GM21360 (cell line): ENCODE measurements at regions not wholly inside any gene's neighbourhood (a gene's known extent, or its start where the extent isn't known, plus 50 kb on each side); places are given as distances from the start of the nearest gene placed in this dataset.
"Not testable (repeated sequence)": the region's sequence is repeated elsewhere in the genome, so short reads cannot be mapped to it uniquely, and the experiment has no call there.

Source experiments
- ATAC-seq: cut with Tn5 transposase; IDR thresholded peaks from one replicate; pipeline ENCODE4 v1.9.1; 2021; ENCODE audit warnings: mild to moderate bottlenecking, moderate library complexity; ENCODE audit not compliant: unreplicated experiment

DNA sequence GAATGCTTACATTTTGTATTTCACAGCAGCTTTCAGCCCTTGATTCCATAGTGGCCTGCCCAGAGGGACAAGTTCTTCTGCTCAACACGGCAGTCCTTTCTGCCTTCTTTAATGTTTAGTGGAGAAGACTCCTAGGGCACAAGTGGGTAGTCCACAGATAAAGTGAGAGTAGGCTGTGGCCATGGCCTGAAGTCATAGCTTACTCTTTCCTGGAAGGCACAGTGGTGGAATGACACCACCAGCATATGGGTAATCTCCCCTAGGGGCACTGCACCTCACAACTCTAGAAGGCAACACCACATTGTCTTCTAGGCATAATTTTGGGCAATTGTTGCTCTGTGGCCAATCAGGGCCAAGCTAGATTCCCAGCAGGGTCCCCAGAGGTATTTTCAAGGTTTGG is 155.4 kb upstream of the MAMLD1 start:
- no peak for ATAC-seq

DNA sequence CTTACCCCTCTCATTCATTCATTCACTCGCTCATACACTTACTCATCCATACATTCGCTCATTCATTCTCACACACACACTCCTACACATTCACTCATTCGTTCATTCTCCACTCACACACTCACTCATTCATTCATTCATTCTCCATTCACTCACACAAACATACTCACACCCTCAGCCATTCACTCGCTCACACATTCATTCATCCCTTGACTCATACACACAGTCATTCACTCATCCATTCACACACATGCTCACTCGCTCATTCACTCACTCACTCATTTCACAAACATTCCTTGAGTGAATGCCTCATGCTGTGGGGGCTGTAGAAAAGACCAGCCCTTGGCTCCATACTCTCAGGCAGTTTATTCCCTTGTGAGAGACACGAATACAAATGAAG is 151.1 kb upstream of the MAMLD1 start:
- no peak for ATAC-seq

DNA sequence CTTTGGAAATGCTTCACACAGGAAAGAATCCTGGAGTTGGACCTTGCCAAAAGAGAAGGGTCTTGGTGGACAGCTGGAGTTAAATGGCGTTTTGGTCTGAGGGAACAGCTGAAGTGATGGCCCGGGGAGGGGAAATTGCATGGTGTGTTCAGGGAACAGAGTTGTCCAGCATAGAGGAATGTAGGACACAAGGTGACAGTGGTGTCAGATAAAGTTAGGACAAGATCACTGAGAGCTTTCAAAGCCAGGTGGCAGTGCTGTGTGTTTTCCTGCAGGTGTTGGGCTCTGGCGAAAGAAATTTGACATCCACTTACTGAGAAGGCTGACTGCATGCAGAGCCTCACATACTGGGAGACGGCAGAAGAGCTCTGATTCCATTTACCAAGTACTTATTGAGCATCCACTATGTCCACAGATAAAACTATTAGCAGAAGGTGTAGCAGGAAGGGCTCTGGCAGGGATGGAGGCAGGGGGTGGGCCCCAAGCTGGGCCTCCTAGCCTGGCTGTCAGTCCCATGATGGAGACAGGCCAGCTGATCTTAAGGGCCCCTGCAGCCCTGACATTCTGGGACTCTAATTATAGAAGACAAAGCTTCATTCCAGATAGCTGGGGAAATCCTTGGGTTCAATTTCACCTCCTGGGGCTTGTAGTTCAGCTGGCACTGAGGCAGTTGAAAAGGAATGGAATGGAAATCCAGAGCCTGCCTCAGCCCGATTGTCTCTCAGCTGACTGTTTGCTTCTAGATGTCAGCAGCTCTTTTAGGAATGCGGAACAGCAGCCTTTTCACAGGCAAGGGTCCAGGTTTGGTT is 150.2 kb upstream of the MAMLD1 start:
- ATAC-seq, result no peak

DNA sequence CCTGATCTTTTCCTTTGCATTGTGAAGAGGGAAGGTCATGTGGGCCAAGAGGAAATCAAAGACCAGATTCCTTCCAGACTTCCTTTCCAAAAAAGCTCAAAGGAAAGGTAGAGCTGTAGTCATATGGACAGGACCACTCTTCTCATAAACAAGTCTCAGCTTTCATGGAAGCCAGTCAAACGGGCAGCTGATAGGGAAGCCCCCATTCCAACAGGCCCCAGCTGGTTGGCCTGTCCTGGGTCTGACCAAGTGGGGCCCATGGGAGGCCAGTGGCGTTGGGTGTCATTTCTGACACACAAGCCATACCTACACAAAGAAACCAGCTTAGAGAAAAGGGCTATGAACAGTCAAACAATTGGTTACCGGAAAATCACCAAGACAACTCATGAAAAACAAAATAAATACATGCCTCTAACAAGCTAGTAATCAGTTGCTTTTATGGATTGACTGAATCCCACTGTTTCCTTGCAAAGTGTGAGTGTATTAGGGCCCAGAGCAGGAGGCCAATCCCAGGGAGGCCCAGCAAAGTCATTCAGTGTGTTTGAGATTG is 149.6 kb upstream of the MAMLD1 start:
- ATAC-seq, result no peak

DNA sequence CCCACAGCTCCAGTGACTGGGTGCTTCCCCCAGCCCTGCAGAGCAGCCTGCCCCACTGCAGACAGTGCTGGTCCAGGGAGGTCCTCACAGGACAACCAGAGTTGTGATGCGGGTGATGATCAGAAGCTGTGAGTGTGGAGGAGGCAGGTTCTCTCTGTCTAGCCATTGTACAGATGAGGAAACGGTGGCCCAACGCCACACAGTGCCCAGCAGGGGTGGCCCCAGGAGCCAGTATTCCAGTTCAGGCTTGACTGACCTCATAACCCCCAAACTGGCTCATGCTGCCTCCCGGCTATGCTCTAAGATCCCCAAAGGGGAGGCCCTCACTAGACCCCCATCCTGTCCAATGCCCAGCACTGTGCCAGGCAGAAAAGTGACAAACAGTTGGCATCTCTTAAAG is 147.1 kb upstream of the MAMLD1 start:
- not testable (repeated sequence) for ATAC-seq

DNA sequence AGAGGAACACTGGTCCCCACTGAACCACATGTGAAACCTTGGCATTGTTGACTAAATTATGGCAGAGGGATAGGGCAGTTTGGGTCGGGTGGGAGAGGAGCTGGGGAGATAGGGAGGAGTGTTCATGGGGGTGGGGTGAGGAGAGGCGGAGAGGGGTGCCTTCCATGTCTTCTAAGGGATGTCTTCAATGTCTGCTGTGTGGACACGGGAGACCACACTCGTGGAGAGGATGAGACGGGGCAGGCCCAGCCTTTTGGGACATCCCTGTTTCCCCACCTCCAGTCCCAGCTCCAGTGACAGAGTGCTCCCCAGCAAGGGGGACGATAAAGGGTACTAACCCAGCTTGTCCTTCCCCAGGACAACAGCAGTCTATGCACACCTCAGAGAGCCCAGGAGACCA is 146.4 kb upstream of the MAMLD1 start:
- no peak for ATAC-seq

DNA sequence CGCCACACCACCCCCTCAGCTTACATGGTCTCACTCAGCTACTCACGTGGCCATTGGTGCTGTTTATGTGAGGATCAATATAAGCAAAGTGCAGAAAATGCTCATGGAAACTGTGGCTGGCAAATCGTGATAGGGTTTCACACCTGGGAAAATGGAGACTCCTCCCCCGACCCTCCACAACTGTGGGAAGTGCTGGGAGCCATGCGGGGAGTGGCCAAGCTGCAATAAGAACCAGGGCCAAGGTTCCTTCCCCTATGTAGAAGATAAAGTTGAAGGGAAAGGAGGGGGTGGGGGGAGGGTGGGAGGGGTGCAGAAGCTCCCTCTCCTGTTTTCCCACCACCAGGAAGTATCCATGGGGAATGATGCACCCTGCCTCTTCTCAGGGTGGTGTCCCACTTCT is 145.5 kb upstream of the MAMLD1 start:
- ATAC-seq, result no peak

DNA sequence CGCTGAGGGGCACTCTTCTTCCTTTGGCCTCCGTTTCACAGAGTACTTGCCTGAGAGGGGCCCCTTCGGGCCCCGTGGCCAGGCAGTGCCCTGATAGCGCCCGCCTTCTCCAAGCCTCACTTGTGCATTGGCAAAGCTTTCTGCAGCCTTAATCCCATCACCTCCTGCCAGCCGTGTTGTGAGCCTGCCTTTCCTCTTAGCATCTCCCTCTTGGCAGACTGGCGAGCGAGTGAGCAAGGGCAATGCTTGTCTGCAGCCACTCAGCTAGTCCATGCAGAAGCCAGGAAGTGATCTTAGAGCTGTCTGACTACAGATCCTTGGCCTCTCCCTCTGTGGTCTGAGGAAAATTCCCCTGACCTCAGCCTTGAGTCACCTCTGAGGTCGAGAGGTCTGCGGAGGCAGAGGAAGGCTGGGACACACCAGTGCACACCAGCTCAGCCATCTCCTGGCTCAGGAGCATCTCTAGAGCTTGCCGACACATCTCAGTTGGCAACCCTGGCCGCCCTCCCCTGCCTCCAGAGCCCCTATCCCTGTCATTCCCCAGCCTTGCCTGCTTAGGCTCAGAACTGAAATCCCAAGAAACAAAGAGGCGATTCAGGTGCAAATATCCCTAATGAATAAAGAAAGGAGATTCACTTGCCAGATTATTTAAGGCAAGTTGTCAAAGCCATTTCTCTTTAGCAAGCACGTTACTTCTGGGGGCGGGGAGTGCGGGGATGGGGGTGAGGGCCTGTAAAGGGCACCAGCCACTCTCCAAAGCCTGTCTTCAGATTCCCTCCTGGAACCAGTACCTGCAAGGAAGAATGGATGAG is 143.5 kb upstream of the MAMLD1 start:
- no peak for ATAC-seq

DNA sequence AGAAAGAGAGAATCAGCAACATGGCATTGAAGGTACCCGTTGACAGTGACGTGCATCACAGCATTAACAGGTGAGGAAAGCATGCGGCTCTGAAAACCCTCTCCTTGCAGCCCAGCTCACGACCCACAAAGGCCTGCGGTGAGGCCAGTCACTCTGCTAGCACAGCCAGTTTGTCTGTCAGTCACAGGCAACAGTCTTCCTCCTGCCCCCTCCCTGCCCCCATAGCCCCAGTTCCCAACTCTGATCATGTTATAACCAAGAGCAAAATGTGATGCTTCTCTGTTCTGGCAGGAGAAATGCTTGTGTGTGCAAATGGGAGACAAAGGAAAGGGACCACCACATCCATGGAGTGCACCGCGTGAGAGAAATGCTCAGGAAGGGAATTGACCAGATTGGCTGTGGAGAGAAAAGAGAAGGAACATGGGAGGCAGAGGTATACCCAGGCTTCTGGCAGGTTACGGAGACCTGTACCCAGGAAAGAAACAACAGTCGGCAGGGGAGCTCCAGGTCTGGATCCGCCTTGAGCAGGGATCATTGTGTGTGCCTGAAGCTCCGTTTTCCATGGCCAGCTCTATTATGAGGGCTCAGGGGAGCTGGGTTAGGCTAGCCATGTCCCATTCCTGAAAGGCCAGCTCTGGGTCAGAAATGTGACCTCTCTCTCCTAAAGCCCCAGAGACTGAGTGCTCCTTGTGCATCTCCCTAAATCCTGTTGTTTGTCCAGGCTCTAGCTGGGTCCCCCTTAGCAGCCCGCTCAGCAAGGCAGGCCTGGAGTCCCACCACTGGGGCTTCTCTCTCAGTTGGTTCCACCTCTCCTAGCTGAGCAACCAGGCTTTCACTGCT is 139.7 kb upstream of the MAMLD1 start:
- ATAC-seq, result no peak

DNA sequence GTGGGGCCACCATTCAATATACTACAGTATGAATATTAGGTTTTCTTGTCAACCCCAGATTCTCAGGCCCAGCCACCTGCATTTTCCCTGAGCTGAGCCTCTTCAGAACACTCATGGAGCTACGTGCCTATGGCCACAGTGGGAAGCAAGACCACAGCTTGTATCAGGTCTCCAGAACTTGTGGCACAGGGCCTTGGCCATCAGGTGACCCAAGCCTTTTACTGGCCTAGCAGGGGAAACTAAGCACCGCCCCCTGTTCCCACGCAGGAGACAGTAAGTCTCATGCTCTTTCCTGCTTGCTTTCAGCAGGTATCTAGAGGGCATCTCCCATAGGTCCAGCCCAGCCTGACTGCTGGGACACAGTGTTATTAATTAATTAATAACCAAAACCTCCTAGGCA is 138.4 kb upstream of the MAMLD1 start:
- ATAC-seq, result no peak

DNA sequence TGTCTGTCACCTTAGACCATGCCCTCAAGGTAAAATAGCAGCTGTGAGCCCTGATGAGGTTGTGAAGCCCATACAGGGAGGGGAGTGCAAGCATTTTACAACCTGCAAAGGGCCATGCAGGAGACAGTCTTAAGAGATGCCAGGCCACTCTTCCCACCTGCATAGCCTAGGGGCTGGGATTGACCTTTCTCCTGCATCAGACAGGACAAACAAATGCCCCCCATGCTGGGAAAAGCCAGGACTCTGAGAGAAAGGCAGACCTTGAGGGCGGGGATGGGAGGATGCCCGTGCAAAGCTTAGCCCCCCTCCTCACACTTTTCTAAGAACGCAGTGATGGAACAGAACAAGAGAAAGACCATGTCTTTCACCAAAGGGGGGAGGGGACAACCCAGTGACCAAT is 137.9 kb upstream of the MAMLD1 start:
- ATAC-seq, result no peak

DNA sequence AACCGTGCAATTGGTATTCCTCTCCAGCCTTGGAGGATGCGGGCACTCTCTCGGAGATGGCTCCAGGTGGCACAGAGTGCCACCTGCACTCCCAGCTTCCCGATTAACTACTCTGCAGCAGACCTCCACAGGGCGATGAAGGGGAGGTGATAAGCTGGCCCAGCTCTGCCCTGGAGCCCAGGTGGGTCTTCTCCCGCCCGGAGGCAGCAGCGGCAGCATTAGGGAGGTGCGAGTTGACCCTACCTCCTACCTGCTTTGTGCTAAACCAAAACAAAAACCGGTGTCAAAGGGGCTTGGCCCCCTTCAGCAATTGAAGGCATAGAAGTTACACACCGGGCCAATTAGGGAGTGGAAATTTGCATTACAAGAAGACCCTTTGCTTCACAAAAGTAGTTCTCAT is 137.4 kb upstream of the MAMLD1 start:
- no peak for ATAC-seq

DNA sequence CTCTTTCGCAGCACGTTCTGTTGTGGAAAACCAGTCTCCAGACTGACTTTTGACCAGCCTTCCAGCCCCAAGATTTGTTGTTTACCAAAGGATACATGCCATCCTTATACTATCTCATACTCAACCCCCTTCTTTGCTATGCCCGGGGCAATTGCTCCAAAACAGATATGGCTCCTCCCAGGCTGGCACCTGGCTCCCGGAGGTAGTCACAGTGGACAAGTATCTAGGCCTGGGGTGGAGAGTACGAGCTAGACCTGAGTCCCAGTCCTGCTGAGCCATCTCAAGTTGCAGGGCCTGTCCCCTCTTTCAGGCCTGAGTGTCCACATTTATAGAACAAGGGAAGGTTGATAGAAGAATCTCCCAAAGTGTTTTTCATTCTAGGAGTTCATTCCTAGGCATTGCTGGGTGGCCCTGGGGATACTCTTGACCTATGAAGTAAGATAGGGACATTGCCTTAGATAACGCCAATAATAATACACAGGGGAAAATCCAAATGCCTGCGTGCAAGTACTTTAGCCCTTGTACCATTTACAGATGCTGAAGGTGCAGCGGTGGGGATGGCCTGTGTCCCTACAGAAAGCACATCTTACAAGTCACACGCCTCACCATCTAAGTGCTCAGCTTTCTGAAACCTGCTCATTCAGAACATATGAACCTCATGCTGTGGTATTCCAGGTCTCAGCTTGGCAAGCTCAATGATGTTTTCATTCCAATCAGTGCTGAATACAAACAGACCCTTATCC is 136.7 kb upstream of the MAMLD1 start:
- ATAC-seq, result no peak

DNA sequence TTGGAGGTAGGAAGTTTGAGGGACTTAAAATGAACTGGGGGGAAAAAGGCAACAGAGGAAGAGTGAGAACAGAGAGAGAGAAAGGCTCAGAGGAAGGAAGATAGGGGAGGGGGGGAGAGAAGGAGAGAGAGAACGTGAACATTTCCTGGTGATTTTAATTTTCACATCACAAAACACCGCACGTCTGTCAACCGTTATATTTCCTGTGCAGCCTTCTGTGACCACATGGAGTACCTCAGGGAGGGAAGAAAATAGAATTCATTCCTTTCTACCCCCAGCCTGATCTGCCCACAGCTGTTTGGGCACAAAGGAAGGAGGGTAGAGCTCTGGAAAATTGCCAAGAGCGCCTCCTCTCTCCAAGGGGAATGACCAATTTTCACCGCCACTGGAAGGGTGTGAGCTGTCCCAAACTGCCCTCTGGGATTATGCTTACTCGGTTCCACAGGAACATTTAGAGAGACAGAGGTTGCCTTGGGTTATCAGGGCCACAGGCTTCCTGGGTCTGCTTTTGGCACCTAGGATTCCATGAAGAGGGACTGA is 135.7 kb upstream of the MAMLD1 start:
- no peak for ATAC-seq

DNA sequence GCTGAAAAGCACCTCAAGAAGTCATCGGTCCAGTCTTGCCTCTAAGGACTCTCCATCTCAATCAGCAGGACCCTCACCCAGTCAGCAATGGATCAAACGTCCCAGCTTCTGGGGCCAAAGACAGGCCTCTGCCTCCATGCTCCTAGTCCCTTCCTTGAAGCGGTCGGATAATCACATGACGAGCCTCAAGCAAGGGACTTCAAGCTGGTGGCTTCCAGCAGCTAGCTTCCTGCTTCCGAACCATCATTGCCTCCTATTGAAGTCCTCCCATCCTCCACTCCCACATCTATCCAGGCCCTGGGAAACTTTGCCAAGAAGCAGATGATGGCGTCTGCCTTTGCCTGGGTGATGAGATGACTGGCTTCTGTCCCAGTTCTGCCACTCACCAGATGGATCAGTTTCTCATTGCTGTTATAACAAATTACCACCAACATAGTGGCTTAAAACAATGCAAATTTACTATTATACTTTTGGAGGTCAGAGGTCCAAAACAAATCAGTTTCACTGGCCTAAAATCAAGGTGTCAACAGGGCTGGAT is 135.2 kb upstream of the MAMLD1 start:
- ATAC-seq, result no peak

DNA sequence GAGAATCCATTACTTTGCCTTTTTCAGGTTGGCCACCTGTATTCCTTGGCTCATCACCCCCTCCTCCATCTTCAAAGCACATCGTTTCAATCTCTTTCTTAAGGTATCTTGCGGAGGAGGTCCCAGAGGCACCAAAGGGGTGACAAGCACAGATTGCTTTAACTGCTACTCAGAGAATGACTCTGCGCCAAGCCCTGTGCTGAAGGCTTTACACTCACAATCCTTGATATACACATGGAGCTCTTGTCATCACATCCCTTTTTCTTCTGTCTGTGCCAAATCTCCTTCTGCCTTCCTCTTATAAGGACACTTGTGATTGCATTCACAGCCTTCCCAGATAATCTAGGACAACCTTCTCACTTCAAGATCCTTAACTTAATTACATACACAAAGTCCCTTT is 134.7 kb upstream of the MAMLD1 start:
- no peak for ATAC-seq

DNA sequence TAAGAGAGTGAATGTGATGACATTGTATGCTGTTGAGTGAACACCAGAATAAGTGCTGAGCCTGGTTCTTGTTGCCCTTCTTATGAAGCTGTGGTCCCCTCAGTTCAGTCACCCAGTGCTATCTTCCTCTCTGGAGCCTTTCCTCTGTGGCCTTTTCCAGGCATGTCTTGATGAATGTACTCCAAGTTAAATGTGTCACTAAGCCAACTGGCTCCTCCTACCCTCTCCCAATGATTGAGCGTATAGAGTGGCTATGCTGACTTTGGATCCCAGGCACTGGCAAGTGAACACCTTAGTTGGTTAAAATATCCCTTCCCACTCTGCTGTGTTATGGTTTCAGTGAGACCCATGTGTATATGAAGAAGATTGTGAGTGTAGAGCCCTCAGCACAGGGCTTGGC is 134.1 kb upstream of the MAMLD1 start:
- no peak for ATAC-seq

DNA sequence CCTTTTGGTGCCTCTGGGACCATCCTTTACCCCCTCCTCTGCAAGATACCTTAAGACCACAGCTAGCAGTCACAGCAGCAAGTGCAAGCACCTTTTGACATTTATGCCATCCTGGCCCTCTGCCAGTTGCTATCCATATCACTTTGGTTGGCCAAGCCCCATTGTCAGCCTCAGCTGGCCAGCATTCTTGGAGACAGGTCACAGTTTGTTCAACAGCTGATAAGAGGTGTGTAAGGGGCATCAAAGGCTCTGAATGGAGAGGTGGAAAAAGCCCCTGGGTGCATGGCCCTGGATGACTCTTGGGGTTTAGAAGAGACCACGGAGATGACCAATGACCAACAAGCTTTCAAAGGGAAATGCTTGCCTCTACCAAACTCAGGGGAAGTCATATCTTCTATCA is 133.6 kb upstream of the MAMLD1 start:
- ATAC-seq, result no peak

DNA sequence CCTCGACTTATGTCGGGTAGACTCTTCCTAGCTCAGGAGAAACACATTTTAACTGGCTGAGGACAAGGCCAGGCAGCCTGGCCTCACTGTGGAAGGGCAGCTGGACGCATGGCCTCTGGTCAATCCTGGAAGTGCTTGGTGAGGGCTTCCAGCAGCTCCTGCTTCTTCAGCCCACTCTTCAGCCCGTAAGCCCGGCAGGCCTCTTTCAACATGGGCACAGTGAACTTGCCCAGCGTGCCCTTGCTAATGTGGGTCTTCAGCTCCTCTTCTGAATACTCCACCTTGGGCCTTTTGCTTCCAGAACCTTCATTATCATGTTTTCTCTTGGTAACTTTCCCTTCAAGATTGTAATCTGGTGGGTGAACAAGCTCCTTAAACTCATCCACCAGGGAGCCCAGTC is 132.2 kb upstream of the MAMLD1 start:
- ATAC-seq, result not testable (repeated sequence)

DNA sequence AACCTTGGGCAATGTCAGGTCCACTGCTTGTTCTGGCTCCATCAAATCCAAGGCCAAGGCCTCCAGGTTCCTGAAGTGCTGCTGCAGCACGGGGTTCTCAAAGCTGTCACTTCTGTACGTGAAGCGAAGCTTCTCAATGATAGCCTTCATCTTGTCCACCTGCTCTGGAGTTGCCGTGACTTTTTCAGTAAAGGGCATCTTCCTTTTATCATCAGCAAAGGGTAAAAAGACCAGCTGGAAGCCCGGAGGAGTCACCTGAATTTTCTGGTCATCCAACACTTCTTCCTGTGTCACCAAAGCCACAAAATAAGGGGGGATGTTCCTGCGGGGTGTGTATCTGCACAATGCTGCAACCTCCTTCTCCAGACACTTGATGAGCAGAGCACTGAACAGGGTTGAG is 131.7 kb upstream of the MAMLD1 start:
- ATAC-seq, result not testable (repeated sequence)
